DLD1 (cell line): ENCODE measurements at regions not wholly inside any gene's neighbourhood (a gene's known extent, or its start where the extent isn't known, plus 50 kb on each side); places are given as distances from the start of the nearest gene placed in this dataset.

Experiments used
- in situ Hi-C: cut with HindIII; loops from 2 replicates; pipeline ENCODE4 v1.10.0; 2017; ENCODE audit warnings: low sequenced_read_pairs

- in situ Hi-C loops: no loop called here
These were observed 245.0 kb downstream of the ATP23 start for GRCh38 chr12:58186401-58186800.

GRCh38 chr12:58186914-58187313, 245.5 kb downstream of the ATP23 start:
- in situ Hi-C loops: no loop called here

- in situ Hi-C loops: no loop called here
These were observed 247.7 kb downstream of the ATP23 start for GRCh38 chr12:58189030-58189429.

GRCh38 chr12:58189893-58190292, 248.5 kb downstream of the ATP23 start:
- in situ Hi-C loops: no loop called here

GRCh38 chr12:58190618-58191017, 249.3 kb downstream of the ATP23 start:
- in situ Hi-C loops: no loop called here

GRCh38 chr12:58196971-58197370, 255.6 kb downstream of the ATP23 start:
- in situ Hi-C loops: no loop called here

GRCh38 chr12:58202933-58203718, 261.8 kb downstream of the ATP23 start:
- in situ Hi-C loops: no loop called here

GRCh38 chr12:58204071-58204470, 262.7 kb downstream of the ATP23 start:
- in situ Hi-C loops: no loop called here

- in situ Hi-C loops: no loop called here
These were observed 265.5 kb downstream of the ATP23 start for GRCh38 chr12:58206876-58207275.

- in situ Hi-C loops: no loop called here
These were observed 269.8 kb downstream of the ATP23 start for GRCh38 chr12:58211211-58211610.

GRCh38 chr12:58217130-58217529, 275.8 kb downstream of the ATP23 start:
- in situ Hi-C loops: no loop called here

GRCh38 chr12:58224536-58225105, 283.3 kb downstream of the ATP23 start:
- in situ Hi-C loops: no loop called here

GRCh38 chr12:58225203-58225877, 284.0 kb downstream of the ATP23 start:
- in situ Hi-C loops: no loop called here

GRCh38 chr12:58233886-58234285, 292.5 kb downstream of the ATP23 start:
- in situ Hi-C loops: no loop called here

GRCh38 chr12:58238411-58238810, 297.0 kb downstream of the ATP23 start:
- in situ Hi-C loops: no loop called here

GRCh38 chr12:58241099-58241498, 299.7 kb downstream of the ATP23 start:
- in situ Hi-C loops: no loop called here

GRCh38 chr12:58242796-58243630, 301.6 kb downstream of the ATP23 start:
- in situ Hi-C loops: no loop called here

GRCh38 chr12:58247633-58248032, 306.3 kb downstream of the ATP23 start:
- in situ Hi-C loops: no loop called here

GRCh38 chr12:58248599-58248998, 307.2 kb downstream of the ATP23 start:
- in situ Hi-C loops: no loop called here

- in situ Hi-C loops: no loop called here
These were observed 308.2 kb downstream of the ATP23 start for GRCh38 chr12:58249610-58250009.

GRCh38 chr12:58250077-58250476, 308.7 kb downstream of the ATP23 start:
- in situ Hi-C loops: no loop called here
